Small intestine (tissue), 7 donors: ENCODE measurements at regions not wholly inside any gene's neighbourhood (a gene's known extent, or its start where the extent isn't known, plus 50 kb on each side); places are given as distances from the start of the nearest gene placed in this dataset.

Experiments
- DNase-seq, 2 donors: peaks; one replicate each; pipeline versions ENCODE4 v3.0.0 to v3.0.0-alpha.2; 2013
- FAIRE-seq: peaks from 2 replicates; lab custom pipeline; 2012; peaks lifted over from hg19 to GRCh38; lab: Jason Lieb, UNC
- H3K27ac ChIP-seq, 3 donors: one replicate each; pipeline ENCODE4 v1.5.1; 2013; ENCODE audit warnings: low read length in 2 of 3, mild to moderate bottlenecking in 2 of 3, control low read depth in 1 of 3, inconsistent platforms in 1 of 3, low read depth in 1 of 3, moderate library complexity in 1 of 3
- H3K27me3 ChIP-seq, 3 donors: one replicate each; pipeline ENCODE4 v1.6.1; 2013; ENCODE audit warnings: low read length in 3 of 3, inconsistent platforms in 1 of 3; ENCODE audit not compliant: control insufficient read depth in 3 of 3, insufficient read depth in 3 of 3
- H3K36me3 ChIP-seq, 3 donors: one replicate each; pipeline ENCODE4 v1.6.1; 2013; ENCODE audit warnings: low read length in 3 of 3, inconsistent platforms in 1 of 3, low read depth in 1 of 3, mild to moderate bottlenecking in 1 of 3, moderate library complexity in 1 of 3; ENCODE audit not compliant: control insufficient read depth in 3 of 3, insufficient read depth in 2 of 3
- H3K4me1 ChIP-seq, 3 donors: one replicate each; pipeline ENCODE4 v1.6.1; 2013; ENCODE audit warnings: low read length in 2 of 3, inconsistent platforms in 1 of 3, low read depth in 1 of 3, mild to moderate bottlenecking in 1 of 3, moderate library complexity in 1 of 3; ENCODE audit not compliant: control insufficient read depth in 3 of 3, insufficient read depth in 2 of 3
- H3K4me3 ChIP-seq, 3 donors: one replicate each; pipeline ENCODE4 v1.5.1; 2013; ENCODE audit warnings: low read length in 3 of 3, control low read depth in 1 of 3, inconsistent platforms in 1 of 3, low read depth in 1 of 3, mild to moderate bottlenecking in 1 of 3, moderate library complexity in 1 of 3
- H3K9me3 ChIP-seq, 2 donors: one replicate each; pipeline ENCODE4 v1.6.1; 2013; ENCODE audit warnings: low read depth in 1 of 2, low read length in 1 of 2; ENCODE audit not compliant: control insufficient read depth in 2 of 2, insufficient read depth in 1 of 2
- WGBS, 3 donors: extraction: QIAGEN DNeasy Blood & Tissue Kit; methylation state at CpG; one replicate each; pipeline ENCODE4 v1.1.7; 2013; 5-methylcytosine and 5-hydroxymethylcytosine counted together
- donor health status: healthy with polysubstance abuse.
- donor health status: control.
- donor health status: control.
- donor health status: Bipolar disorder and iron deficiency.
- donor health status: healthy.

DNA sequence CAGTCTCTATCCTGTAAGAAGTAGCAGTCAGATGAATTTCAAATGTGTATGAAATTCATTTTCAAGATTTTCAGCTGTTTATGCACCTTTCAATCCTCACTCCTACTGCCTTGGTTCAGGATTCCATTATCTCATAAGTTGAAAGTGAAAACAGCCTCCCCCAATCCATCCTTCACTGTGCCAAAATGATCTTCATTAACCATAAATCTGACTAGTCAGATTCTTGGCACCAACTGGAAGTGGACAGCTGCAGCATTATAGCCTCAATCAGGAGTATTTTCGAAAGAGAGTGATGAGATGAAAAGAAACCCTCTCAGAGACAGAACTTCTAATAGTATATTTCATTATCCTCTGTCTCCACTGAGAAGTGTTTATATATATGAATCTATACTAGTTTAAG is 365.3 kb upstream of the PDGFD start:
- no peak for FAIRE-seq
- H3K9me3 ChIP-seq, result no peaks in the 10 kb centered on the region
- no peak overlapping the region for H3K27ac ChIP-seq
- 46 to 60% (median 56%) methylated on average over 1 of the region's 1 CpG for WGBS, 3 donors
- no peak for DNase-seq
- no peaks in the 10 kb centered on the region for H3K36me3 ChIP-seq
- H3K4me1 ChIP-seq, result no peaks in the 10 kb centered on the region
- H3K4me3 ChIP-seq, result no peak overlapping the region
- H3K27me3 ChIP-seq, result no peaks in the 10 kb centered on the region

- H3K36me3 ChIP-seq, result no peaks in the 10 kb centered on the region
- H3K27ac ChIP-seq, result no peak overlapping the region
- no peaks in the 10 kb centered on the region for H3K9me3 ChIP-seq
- 51 to 75% (median 52%) methylated on average over 2 of the region's 2 CpGs for WGBS, 3 donors
- H3K4me3 ChIP-seq, result no peak overlapping the region
- DNase-seq (no peak), FAIRE-seq (no peak)
- H3K4me1 ChIP-seq, result no peaks in the 10 kb centered on the region
- no peaks in the 10 kb centered on the region for H3K27me3 ChIP-seq
Observed at GRCh38 chr11:104526006-104526405, 362.1 kb upstream of the PDGFD start.

- Histone ChIP-seq H3K4me1 (no peaks in the 10 kb centered on the region), H3K9me3 (no peaks in the 10 kb centered on the region), H3K36me3 (no peaks in the 10 kb centered on the region), H3K4me3 (no peak overlapping the region), H3K27ac (no peak overlapping the region), H3K27me3 (no peaks in the 10 kb centered on the region)
- WGBS, 3 donors, result 70 to 79% (median 71%) methylated on average over 3 of the region's 3 CpGs
- no peak for FAIRE-seq
- DNase-seq, result no peak
Observed at GRCh38 chr11:104525416-104525815, 361.5 kb upstream of the PDGFD start.

GRCh38 chr11:104524254-104524653 is 360.3 kb upstream of the PDGFD start:
- Histone ChIP-seq H3K27ac (no peak overlapping the region), H3K4me1 (no peaks in the 10 kb centered on the region), H3K27me3 (no peaks in the 10 kb centered on the region), H3K4me3 (no peak overlapping the region), H3K9me3 (no peaks in the 10 kb centered on the region), H3K36me3 (no peaks in the 10 kb centered on the region)
- DNase-seq, result no peak
- FAIRE-seq, result no peak

DNA sequence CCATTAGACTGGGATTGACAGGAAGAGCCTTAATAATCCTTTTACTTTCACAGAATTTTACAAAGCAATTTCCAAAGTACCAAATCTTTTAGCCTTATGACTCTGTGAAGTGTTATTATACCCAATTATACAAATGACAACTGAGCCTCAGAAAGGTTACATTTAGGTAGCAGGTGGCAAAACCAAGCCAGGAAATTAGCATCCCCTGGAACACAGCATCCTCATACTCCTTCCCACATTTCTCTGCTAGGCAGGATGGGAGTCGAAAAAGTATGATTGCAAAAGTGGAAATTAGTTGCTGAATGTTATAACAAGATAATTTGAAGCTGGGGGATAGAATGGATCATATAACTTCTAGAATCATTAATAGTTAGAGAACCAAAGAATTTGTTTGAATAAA is 359.7 kb upstream of the PDGFD start:
- H3K27me3 ChIP-seq, result no peaks in the 10 kb centered on the region
- DNase-seq, result no peak
- H3K4me1 ChIP-seq, result no peaks in the 10 kb centered on the region
- H3K27ac ChIP-seq, result no peak overlapping the region
- no peak overlapping the region for H3K4me3 ChIP-seq
- H3K36me3 ChIP-seq, result no peaks in the 10 kb centered on the region
- no peak for FAIRE-seq
- H3K9me3 ChIP-seq, result no peaks in the 10 kb centered on the region
- WGBS, 3 donors, result 67 to 80% (median 68%) methylated on average over 1 of the region's 1 CpG

DNA sequence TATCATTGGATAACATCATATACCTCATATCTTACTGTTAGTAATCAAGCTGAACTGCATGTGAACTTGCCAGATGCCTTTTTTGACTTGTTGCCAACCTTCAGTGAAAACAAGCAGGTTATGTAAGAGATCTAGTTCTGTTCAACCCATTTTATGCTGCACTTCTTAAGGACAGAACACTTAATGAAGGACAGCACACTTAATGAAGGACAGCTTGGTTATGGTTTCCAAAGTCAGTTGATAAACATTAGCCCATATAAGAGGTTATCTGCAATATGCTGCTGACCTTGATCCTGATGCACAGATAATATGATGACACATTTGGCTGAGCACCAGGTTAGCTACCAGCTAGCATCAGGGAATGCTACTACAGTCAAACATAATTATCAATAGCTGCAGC is 358.7 kb upstream of the PDGFD start:
- H3K9me3 ChIP-seq, result no peaks in the 10 kb centered on the region
- H3K36me3 ChIP-seq, result no peaks in the 10 kb centered on the region
- no peak for FAIRE-seq
- no peak overlapping the region for H3K27ac ChIP-seq
- no peaks in the 10 kb centered on the region for H3K4me1 ChIP-seq
- H3K4me3 ChIP-seq, result no peak overlapping the region
- no peak for DNase-seq
- no peaks in the 10 kb centered on the region for H3K27me3 ChIP-seq

- WGBS, 3 donors, result 79 to 85% (median 83%) methylated on average over 2 of the region's 2 CpGs
- H3K4me1 ChIP-seq, result no peaks in the 10 kb centered on the region
- H3K27me3 ChIP-seq, result no peaks in the 10 kb centered on the region
- H3K9me3 ChIP-seq, result no peaks in the 10 kb centered on the region
- FAIRE-seq (no peak), DNase-seq (no peak)
- no peak overlapping the region for H3K27ac ChIP-seq
- H3K4me3 ChIP-seq, result no peak overlapping the region
- H3K36me3 ChIP-seq, result no peaks in the 10 kb centered on the region
Observed at GRCh38 chr11:104522123-104522522, 358.2 kb upstream of the PDGFD start.

- FAIRE-seq, result no peak
- H3K9me3 ChIP-seq, result no peaks in the 10 kb centered on the region
- 75 to 76% (median 75%) methylated on average over 2 of the region's 2 CpGs for WGBS, 3 donors
Observed at GRCh38 chr11:104510169-104510568, 346.2 kb upstream of the PDGFD start.

DNA sequence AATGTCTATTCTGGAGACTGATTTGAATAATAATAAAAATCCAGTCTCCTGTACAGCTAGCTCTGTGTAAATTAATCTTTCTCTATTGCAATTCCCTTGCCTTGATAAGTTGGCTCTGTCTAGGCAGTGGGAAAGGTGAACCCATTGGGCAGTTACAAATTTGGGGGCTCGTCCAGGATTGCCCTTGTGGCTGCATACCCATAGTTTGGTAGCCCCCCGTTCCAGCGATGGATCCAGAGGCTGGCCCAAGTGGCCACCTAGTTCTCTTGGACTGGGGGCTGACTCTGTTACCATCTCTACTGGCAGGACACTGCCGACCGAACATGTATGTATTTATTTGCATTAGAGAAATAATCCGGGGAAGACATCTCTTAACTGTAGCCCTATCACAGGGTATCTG is 326.2 kb upstream of the PDGFD start:
- Histone ChIP-seq H3K9me3 (peaks cover 2 to 17% of the 10 kb centered on the region in 2 donors), H3K4me1 (no peaks in the 10 kb centered on the region), H3K36me3 (no peaks in the 10 kb centered on the region), H3K27ac (no peak overlapping the region), H3K4me3 (no peak overlapping the region), H3K27me3 (no peaks in the 10 kb centered on the region)
- no peak for FAIRE-seq
- no peak for DNase-seq
- WGBS, 3 donors, result 80 to 89% (median 88%) methylated on average over 6 of the region's 6 CpGs

More at GRCh38 chr11:104510169-104510568, 346.2 kb upstream of the PDGFD start:
- Histone ChIP-seq H3K4me1 (no peaks in the 10 kb centered on the region), H3K27me3 (no peaks in the 10 kb centered on the region), H3K36me3 (no peaks in the 10 kb centered on the region), H3K27ac (no peak overlapping the region), H3K4me3 (no peak overlapping the region)
- DNase-seq, result no peak
